NOMO-1 (cell line): ENCODE measurements at regions not wholly inside any gene's neighbourhood (a gene's known extent, or its start where the extent isn't known, plus 50 kb on each side); places are given as distances from the start of the nearest gene placed in this dataset.

Source experiments
- DNase-seq, 2 experiments: peaks; one replicate each; lab custom pipeline; 2025; ENCODE audit not compliant: unreplicated experiment in 2 of 2; lab: John Stamatoyannopoulos, UW

DNA sequence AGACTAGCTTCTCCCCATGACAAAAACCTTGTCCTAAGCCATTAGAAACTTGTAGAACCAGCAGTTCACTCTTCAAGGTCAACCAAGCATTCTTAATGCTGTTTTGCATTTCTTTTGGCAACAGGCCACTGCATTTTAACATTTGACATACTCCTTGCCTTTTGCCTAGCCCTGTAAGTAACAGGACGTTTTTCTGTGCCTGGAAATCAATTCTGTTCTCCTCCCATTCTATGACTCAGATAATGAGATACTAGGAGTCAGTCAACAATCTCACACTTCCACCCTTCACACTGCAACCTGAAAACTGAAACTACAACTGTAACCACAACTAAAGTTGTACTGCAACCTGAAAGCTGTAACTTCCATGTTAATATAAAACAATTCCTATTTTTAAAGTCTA, 268.7 kb downstream of the MZT1 start:
- no peak for DNase-seq

DNA sequence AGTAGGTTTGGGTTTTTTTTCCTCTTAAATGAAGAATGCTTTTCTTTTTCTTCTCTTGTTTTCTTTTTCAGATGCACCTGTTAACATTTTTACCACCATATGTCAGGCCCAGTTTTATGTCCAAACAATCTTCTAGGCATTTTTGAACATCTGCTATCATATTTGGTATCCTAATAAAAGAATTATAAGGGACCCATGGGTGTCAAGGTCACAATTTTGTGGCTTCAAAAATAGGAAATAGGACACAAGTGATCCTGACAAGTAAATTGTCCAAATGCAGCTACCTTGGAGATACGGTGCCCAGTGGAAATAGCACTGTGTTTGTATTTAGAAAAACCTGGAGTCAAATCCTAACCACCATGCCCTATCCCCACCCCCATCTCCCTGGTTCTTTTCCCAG, 270.3 kb downstream of the MZT1 start:
- DNase-seq: no peak

DNA sequence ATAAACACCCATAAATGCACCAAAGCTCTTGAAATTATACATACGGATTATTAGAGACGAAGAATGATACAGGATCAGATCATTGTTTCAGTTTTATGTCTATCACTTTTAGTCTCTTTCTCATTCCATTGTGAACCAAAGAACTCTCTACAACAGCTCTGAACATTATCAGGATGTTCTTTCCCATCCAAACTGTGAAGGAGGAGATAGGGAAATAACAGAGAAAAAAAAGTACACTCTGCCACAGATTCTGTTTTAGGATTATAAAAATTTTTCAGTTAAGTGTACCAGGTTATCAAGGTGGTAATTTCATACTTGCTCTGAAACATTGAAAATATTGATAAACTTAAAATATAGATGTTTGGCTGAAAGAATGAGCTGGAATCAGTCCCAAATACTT, 270.9 kb downstream of the MZT1 start:
- DNase-seq: no peak

DNA sequence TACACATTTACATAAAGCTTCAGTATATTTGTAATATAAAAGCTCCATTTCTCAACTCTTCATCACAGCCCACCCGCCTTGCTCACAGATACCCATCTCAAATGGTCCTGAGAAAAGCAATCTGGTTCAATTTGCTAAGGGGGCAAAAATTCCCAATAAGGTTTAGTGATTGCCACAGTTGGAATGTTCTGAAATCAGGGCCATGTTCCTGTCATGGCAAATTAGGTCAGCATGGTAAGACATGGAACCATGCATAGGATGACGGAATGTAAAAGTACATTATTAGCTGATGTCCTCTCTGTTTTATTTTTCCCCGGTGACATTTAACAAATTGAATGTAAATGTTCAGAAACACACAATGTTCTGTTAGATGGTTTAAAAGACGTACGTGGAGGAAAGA, 274.3 kb downstream of the MZT1 start:
- DNase-seq: no peak

DNA sequence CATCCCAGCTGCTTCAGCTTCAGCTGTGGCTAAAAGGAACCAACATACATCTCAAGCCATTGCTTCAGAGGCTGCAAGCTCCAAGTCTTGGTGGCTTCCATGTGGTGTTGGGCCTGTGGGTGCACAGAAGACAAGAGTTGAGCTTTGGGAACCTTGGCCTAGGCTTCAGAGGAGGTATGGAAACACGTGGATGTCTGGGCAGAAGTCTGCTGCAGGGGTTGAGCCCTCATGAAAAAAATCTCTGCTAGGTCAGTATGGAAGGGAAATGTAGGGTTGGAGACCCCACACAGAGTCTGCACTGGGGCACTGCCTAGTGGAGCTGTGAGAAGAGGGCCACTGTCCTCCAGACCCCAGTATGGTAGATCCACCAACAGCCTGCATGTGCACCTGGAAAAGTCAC, 279.3 kb downstream of the MZT1 start:
- DNase-seq: no peak

DNA sequence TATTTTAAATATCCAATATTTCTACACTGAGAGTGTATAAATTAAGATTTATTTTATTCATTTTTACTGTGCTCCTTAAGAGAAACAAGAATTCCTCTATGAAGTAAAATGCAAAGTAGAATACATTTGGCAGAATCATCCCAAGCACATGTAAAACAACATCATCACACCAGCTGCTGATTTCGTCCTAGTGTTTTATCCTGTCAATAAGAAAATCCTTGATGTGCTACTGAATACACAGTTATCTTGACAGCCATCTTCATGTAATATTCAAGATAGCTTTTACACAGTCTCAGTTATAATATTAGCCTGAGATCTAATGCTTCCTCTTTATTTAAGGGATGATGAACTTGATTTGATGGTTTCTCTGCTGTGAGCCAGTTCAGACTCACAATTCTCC, 282.4 kb downstream of the MZT1 start:
- DNase-seq: no peak

DNA sequence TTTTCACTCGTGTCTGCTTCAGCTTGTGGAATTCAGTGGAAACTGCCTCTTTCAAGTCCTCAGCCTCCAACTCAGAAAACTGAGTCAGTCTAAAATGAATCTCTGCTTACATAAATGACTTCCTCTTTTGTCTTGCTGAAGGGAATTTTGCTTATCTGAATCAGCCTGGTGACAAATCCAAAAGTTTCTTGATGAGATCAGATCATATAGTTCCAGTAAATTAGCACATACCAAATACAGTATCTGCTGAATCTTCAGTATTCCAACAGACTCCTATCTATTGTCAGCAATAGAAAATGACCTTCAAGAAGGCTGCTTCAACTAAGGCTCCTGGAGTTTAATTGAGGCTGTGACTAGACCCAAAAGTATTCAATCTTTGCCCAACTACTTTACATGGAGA, 290.0 kb downstream of the MZT1 start:
- peak in 1 of 2 experiments; percentile 4 for DNase-seq

DNA sequence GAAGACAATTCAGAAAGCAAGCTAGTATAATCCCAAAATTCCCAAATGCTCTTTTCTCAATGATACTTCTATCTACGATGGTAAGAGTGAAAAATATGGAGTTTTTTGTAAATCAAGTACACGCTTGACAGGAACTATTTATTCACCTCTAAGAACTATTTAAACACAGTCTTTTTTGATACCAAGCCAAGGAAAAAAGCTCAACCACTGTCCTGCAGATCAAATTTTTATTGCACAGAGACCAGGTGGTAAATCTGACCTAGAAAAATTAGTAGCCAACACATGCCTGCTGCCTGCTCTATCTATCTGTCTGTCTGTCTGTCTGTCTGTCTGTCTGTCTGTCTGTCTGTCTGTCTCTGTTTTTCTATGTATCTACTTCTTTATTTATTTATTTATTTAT, 292.2 kb downstream of the MZT1 start:
- DNase-seq: no peak

DNA sequence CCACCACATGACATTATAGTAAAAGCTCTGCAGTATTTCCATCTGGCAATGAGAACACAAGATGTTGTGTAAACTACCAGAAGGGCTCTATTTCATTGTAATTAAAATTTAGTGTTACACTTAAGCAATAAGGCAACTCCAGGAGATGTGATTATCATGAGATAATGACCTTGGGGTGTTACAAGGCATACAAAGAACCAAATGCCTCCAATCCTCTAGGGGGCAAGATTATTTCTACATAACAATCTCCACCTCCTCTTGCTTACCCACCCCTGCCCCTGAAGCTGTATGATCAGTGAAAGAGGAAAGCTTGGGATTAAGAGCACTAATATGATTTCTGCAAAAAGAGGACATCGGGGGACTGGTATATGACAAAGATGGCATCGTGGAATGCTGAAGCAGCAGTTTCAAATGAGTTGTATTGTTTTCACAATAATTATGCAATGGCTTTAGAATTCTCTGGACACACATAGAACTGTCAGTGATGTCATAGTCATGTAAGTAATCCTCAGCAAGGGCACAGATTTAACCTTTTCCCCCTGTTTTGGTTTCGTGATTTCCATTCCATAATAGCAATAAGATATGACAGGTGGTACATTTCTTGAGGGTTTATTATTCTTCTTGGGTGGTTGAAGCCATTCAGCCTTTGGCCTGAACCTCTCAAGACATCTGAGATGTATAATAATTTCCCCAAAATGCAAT, 295.3 kb downstream of the MZT1 start:
- DNase-seq: no peak

DNA sequence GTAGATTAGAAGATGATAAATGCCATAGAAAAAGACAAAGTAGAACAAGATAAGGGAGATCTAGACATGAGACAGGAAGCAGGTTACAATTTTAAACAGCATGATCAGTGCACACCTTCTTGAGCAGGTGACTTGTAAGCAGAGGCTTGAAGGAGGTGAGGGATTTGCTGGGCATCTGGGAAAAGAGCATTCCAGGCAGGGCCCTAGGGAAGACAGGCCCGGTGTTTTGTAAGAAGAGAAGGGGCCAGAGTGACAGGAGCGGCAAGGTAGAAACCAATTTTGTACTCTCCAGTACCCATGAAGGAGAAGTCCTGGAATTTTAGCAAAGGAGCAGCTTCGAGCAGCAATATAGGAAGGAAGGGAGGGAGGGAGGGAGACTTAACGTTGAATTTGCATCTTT, 296.5 kb downstream of the MZT1 start:
- no peak for DNase-seq

DNA sequence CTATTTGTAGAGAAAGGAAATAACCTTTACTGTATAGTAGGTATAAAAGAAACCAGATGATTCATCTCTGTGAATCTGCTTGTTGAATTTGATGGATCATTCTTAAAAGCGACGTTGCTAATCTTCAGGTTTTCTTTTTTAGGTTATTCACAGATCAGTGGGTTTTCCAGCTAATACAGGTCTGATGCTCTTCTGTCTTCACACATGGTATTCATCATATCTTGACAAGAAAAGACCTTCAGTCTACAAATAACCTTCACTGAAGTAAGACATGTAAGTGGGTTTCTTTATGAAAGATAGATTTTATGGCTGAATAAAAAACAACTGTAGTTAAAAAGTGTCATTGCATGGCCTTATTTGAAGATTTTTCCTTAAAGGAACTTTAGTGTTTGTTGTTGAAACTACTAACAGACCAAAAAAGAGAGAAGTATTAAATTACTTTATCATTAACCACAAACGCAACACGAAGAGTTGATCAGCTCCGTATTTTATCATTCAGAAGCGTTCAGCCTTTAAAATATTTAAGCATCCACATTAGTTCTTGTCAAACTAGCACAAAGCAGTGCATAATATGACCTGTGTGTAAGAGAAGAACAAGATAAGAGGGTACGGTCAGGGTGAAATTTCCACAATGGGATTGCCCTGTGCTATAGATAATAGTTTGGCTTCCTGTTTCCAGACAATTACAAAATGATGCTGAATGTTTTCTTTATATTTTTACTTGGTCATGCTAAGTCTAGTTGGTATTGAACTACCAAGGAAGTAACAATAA, 299.5 kb downstream of the MZT1 start:
- DNase-seq: no peak

DNA sequence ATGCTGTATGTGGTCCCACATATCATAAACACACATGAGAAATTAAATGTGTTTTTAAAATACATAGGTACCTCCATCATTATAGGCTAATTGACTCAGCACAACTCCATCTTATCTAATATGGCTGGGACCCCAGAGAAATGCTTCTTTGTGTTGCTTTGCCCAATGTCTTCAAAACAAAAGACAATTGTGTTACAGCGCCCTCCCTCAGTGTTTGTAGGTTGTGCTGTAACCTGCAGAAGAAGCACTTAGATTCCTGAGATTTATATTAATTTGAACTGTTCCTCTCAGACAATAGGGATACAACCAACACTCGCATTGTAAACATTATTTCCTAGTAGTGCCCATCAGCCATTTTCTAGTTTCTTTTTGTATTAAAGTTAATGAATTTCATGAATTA, 303.4 kb downstream of the MZT1 start:
- DNase-seq: no peak

DNA sequence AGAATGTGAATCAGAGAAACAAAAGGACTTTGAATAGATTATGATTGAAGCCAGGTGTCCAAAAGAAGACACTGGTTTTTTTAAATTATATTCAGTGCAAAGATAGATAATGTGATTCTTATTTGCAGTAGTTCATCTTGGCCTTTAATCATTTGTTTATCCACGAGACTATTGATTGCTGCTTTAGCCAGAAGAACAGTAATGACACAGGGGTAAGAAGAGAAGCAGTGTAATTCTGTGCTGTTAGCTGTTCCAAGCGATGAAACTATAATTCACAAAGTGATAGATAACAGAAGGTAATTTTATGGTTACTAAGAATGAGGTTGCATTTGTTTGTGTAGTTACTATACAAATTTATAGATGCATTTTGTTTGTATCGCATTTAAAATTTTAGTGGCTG, 311.6 kb downstream of the MZT1 start:
- no peak for DNase-seq

DNA sequence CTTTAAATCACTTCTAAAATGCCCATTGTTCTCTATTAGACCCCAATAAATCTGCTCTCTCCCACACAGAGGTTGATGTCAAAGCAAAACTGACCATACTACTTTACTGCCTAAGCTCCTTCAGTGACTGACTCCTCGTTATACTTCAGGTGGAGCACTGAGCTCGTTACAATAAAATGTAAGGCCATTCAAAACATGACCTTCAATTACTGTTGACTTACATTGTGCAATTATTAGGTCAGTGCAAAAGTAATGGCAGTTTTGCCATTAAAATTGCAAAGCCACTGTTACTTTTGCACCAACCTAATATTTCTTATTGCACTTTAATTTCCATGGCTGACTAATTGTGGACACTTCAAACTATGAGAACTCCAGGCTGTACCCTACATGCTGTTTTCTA, 314.9 kb downstream of the MZT1 start:
- no peak for DNase-seq

DNA sequence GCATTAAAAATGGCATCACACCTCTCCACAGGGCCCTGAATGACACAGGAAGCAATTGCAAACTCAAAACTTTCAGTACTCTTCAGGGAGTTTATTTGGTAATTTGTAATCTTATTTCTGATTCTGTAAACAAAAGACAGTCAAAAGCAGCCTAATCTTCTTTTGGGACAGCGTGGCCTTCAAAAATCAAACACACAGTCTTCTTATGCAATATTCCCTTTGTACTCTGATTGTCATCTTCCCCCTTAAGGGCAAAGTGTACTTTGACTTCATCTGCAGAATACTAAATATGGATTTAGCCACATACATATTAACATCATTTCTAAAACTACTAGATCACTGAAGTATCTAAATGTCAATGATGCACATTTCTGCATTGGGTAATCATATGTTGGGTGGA, 322.0 kb downstream of the MZT1 start:
- DNase-seq: no peak

DNA sequence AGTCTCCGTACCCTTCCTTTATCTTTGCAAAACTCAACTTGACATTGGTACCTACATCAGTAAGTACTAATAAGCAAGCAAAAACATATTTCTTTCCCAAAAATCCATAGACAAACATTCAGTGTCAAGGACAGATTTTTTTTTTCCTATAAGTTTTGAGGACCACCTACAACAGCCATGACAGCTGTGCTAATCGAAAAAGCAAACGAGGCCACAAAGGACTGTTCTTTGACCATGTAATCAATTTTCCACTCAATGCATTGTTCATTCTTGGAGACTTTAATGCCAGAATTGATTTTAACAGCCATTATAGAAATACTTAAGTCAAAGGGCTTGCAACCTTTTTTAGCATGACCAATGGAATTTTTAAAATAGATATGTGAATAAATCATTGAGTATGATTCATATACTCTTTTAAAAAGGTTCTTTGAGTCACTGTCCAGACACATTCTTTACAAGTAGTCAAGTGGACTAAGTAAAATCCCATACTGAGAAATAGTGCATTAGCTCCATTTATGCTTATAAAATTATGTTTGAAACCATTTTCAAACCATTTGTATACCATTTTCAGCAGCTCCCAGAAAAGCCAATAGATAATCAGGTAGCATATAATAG, 323.9 kb downstream of the MZT1 start:
- no peak for DNase-seq

DNA sequence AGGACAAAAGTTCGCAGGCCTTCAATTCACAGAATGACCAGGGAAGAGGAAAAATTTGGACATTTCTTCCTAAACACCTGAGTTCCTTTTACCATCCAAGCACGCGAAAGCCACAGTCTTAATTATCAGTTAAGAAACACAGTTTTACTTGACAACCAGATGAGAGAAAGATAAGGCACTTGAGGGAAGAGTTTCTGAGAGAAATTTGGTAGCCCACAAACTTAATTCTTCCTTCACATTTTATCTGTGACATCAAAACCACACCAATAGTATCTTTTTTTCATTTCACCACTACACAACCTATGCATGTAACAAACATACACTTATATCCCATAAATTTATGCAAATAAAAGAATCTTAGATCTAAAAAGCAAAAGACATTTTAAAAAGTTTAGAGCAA, 326.6 kb downstream of the MZT1 start:
- no peak for DNase-seq

DNA sequence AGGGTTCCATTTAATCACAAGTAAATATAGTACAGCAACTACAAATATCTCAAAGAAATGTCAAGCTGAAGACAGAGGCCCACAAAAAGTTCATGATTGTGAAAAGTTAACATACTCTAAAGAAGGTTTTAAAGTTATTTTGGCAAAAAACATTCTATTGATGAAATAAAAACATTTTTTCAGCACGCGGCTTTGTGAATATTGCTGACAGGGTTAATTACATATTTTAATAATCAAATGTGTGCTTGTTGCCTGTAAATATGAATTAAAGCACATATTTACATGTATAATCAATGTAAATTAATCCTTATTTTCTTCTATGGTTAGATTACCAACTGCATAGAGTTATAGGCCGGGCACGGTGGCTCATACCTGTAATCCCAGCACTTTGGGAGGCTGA, 328.1 kb downstream of the MZT1 start:
- no peak for DNase-seq

DNA sequence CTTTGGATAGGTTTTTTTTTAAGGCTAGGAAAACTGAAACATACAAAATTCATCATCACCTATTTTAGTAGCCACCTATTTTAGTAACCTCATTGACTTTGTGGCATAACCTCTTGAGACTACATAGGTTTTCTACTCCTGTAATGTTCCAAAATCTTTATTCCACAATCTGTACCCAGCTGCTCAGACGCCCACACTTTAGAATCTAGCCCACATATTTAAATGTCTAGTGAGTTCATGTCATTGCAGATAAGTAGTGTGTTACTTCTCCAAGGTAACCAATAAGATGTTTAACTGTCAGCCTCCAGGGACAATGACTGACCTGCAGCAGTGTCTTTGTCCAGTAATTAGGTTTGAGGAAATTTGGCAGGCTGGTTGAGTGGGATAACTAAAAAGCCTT, 330.2 kb downstream of the MZT1 start:
- DNase-seq: no peak

DNA sequence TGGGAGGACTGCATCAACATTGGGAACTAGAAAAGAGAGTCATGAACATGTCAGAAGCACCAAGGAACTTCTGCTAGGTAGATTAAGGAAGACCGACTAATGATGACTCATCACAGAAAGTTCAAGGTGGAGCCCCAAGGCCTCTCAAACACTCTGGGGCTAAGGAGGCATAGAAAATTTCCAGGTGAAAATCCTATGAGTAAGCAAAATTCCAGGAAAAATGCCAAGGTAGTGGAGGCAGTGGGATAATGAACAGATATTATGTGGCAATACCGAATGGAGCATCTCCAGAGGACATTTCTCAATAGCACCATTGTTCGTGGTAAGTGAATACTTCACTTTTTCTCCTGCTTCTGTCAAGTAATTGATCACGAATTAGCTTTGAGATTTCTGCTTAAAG, 336.5 kb downstream of the MZT1 start:
- no peak for DNase-seq

DNA sequence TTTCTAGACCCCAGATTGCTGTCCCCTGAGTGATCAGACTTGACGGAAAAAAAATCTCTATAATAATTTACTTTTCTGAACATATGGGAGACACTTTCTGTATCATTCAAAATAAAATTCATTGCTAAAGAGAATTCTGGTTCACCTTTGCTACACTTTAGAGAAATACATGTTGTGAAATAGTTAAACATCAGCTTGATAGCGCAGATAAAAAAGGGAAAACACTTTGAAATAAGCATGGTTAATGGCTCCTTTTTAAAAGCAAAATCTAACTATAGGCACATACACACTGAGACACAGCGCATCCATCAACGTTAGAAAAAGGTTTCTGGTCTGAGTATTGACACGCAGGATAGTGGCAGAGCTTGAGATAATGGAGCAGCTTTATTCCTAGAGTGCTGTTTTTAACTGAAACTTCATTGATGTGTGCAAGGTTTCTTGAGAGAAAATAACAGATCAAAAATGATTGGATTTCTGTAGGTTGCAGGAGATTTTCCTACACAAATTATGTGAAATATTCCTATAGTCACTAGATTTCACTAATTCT, 341.2 kb downstream of the MZT1 start:
- no peak for DNase-seq

DNA sequence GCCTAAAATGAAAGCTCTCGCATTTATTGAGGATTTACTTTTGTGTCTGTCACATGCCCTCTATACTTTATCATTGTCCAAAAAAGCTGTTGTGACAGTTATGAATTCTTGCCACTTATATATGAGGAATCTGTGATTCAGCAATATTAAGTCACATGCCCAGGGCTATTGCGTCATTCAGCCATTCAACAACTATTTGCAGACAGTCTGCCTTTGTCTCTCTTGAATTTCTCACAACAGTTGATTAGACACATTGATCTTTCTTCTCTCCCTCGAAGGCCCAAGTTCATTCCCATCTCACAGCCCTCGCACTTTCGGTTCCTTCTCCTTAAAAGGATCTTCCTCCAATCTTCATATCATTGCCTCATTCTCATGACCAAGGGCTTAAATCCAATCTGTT, 342.6 kb downstream of the MZT1 start:
- peak; percentile 49 to 67 for DNase-seq
